DMS53 (cell line): ENCODE measurements at regions not wholly inside any gene's neighbourhood (a gene's known extent, or its start where the extent isn't known, plus 50 kb on each side); places are given as distances from the start of the nearest gene placed in this dataset.

Source experiments
- DNase-seq: peaks from one replicate; lab custom pipeline; 2025; lab: John Stamatoyannopoulos, UW

GRCh38 chr15:98144388-98144787 is 183.9 kb downstream of the ARRDC4 start:
- no peak for DNase-seq

GRCh38 chr15:98146031-98146820 is 185.7 kb downstream of the ARRDC4 start:
- no peak for DNase-seq

DNA sequence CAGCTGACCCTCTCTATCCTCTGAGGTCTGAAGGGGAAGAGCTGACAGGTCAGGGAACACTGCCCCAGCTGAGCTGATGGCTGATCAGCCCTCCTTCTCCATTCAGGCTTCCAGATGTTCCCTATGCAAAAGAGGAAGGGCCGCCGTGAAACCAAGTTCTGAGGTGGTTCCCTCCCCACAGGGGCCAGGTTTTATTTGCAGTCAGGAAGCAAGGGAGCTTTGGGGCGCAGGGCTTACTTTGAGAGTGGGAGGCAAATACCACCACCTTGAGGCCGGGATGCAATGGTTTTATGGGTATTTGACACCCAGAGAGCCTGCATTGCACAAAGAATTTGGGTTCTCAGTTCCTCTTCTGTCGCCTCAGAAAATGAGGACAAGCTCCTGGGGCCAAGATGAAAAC is 186.9 kb downstream of the ARRDC4 start:
- DNase-seq: no peak

DNA sequence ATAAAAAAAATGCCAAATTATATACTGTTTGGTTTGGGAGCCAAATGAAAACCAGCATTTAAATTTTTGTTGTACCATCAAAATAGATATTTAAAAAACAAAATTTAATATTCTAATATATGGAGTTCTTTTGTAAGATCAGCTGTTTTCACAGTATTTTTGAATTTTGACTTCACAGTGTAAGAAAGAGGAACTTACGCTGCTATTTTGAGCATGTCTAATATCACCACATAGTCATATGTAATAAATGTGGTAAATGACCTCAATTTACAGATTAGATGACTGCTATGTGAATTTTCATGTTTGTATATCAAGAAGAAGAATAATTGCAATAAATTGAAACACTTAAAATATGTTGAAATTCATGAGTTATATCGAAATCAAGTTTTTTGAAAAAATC is 189.6 kb downstream of the ARRDC4 start:
- DNase-seq: no peak

DNA sequence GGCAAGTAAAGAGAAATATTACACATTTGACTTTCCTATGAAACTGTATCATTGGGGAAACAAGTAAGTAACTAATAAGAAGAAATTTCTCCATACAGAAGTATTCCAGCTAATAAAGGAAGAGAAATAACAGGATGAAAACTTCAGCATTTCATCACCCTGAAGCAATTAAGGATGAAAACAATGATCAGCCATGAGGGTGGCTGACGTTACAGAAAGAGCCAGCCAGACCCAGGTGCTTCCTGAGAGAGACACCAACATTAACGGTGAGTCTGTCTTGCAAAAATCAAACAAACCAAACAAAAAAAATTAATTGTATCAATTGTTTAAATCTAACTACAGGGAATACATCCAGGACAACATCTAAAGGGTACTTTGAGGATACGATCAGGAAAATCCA is 190.0 kb downstream of the ARRDC4 start:
- DNase-seq: no peak

DNA sequence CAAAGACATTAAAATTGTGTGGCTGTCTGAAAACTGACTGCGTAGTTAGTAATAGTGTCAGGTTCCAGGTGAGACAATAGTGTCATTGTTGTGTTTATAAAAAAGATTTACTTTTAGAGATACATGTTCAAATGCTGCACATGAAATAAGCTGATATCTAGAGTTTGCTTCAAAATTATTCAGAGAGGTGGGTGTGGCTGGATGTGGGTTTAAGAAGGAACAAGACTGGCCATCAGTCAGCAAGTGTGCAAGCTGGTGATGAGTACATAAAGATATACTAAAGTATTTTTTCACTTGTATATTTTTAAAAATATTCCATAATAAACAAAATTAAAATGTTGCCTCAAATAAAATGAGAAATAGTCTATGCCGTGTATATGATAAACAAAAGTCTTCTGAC is 190.6 kb downstream of the ARRDC4 start:
- no peak for DNase-seq

DNA sequence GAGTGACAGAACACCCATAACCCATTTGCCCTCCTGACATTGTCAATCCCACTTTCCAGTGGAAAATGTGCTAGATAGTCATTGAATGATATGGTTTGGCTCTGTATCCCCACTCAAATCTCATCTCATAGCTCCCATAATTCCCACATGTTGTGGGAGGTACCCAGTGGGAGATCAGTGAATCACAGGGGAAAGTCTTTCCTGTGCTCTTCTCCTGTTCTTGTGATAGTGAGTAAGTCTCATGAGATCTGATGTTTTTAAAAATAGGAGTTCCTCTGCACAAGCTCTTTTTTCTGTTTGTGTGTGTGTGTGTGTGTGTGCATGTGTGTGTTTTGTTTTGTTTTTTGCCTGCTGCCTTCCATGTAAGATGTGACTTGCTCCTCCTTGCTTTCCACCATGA is 191.7 kb downstream of the ARRDC4 start:
- DNase-seq: no peak

- DNase-seq: no peak
Measured at GRCh38 chr15:98154863-98155262, 194.4 kb downstream of the ARRDC4 start.

DNA sequence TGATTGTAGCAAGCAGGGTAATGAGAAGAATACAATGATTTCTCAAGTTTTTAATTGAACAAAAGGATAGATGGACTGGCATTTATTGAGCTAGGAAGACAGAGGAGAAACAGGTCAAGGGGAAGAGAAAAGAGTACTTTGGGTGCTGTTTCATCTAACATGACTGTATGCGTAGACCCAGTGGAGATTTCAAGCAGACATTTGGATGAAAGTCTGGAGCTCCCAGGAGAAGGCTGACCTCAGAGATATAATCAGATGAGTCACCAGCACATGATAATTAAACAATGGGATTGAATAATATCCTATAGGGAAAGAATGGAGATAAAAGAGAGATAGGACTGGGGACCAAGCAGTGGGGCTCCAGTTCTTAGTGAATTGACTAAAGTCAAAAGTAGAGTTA is 194.9 kb downstream of the ARRDC4 start:
- no peak for DNase-seq

DNA sequence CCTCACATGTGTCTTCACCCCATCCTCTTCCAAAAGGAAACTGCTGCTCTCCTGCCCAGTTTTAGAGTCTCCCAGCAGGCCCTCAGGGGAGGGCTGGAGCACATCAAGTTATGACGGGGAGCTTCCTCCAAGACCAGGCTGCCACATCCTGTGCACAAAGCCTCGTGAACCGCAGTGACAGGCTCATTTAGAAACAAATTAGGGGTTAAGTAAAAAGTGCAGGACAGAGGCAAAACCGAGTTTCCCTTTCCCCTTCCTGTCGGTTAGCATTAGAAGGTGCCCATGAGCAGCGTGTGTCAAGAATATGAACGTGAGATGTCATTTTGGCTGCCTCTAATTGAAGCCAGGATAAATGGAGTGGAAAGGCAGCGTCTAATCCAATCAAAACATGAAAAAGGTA is 199.7 kb downstream of the ARRDC4 start:
- DNase-seq: no peak

DNA sequence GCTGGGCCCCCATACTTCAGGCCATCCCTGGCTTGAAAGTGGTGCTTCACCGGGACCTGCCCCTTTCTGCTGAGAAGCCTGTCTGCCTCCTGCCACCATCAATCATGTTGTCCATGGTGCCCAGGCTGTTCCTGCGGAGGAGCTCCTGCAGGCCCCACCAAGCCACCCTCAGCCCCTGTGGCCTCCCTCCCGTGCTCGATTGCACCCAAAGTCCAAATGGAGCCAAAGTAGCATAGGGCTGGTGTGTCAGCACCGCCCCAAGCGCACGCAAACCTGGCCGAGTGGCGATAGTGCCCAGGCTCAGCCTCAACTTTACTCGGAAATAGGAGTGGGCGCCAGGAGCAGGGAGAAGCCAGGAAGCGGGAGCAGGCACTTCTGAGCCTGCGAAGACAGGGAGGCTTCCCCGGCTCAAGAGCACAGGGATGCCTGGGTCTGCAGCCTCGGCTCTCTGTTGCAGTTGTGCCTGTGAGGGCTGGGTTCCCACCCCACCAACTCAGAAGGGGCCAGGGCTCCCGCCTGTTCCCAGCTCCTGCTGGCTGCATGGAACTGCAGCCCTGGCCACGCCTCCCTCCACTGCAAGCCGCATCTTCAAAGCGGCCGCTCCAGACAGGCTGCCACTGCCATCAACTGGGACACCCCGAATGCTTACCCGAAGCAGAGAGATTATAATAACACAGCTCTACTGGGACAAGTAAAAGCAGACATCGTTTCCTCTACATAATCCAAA is 203.0 kb downstream of the ARRDC4 start:
- no peak for DNase-seq

DNA sequence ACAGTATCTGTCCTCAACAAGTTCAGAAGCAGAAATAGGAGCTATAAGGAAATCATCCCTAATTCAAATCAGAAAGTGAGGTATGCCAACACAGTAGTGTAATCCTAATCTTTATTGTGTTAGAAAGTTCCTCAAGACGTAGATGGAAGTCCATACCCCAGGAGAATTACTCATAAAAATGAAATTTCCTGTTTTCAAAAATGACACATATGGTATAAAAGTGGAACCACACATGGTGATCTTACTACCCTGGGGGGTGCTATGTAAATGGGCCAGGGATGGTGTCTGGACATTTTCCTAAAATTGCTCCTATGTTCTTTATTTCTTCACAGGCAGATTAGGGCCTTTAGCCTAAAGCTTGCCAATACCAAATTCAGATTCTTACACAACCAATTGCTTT is 204.1 kb downstream of the ARRDC4 start:
- no peak for DNase-seq

DNA sequence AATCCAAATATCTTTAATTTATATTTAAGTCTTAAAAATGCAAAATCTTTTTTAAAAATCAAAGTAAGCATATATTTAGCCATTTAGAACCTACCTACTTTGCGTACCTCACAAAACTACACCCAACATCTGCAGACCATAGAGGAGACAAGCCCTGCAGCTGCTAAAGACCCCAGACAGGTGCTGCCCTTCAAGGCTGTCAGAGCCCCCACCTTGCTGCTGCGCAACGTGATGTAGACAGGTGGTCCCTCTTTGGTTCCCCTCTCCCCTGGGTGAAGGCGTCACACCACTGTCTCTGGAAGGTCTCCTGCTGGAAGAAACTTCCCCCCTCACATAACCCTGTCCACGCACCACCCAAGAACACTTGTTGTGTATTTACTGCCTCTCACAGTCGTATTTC is 204.5 kb downstream of the ARRDC4 start:
- DNase-seq: no peak

DNA sequence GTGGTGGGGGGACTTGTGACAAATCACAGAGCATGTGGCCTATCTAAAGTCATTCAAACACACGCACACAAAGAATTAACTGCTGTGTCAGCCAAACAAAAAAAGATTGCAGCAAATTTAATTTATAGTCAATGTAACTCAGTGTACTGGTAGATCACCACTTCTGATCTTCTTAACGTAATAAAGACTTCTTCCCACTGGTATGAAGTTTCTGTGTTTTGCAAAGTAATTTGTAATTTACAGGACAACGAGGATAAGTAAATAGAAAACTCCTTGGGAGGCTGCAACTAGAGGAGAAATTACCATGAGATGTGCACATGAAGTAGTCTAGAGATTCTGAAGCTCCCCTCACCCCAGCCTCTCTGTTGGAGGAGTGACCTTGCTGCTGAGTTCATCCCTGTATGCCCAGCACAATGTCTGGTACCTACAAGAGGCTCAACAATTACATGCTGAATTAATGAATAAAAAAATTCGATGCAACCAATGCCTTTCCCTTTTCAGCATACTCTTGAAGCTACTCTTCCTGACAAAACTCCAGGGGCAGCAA is 207.3 kb downstream of the ARRDC4 start:
- DNase-seq: no peak

GRCh38 chr15:98169551-98169950 is 209.0 kb downstream of the ARRDC4 start:
- no peak for DNase-seq

DNA sequence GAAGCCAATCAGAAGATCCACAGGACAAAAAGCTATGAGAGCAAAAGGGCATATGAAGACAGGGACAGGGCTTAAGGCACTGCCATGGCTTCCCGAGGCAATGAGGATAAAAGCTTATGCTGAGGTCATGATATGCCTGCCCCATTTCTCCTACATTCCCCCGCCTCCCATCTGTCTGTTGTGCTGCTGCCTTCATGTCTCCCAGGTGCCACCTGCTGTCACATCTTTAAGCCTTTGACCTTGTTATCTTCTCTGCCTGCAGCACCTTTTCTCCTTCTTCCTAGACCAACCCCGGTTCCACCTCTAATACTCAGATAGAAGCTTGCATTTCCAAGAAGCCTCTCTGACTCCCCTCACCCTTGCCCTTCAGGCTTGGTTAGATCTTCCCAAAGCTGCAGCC is 213.8 kb downstream of the ARRDC4 start:
- no peak for DNase-seq

- no peak for DNase-seq
Measured at GRCh38 chr15:98174841-98175240, 214.3 kb downstream of the ARRDC4 start.

DNA sequence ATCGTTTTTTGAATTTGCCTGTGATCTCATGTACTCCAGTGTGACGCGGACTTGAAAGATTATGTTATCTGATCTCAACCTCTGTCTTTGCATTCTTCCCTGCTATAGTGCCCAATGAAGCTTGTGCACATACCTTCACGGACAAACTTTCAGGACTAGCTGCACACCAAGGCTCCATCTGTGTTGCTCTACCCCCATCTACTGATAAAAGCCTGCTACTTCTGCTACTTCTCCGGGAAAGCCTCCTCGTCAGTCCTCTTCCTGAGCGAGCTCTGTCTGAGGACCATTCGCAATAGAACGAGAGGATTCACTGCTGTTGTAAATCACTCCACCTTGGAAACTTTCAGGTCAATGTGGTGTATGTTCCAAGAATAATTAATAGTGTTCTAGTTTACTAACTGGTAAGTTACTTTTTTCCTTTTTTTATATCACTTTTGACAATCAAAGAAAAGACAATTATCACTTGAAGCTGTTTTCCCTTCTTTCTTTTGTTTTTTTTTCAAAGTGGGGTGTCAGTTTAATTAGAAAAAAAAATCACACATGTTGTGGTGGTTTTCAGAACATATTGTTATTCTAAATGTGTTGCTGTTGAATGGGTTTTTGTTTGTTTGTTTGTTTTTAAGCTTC is 217.6 kb downstream of the ARRDC4 start:
- DNase-seq: peak; percentile 56

GRCh38 chr15:98178861-98179260 is 218.4 kb downstream of the ARRDC4 start:
- DNase-seq: no peak

DNA sequence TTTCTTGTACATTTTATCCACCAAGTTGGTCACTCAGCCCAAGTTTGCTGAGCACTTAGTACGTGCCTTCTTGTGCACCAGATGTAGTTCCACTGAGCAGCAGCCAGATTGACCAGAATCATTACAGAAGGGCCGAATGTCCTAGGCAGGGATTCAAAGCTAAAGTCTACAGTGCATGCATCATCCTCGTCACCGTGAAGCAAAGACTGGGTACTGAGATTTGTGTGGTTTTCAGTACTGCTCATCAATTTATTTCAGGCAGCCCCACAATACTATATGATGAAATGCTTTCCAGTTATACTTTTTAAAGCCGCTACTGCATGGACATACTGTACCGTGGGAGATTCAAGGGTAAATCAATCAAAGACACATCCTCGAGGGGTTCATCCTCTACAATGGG is 227.0 kb downstream of the ARRDC4 start:
- no peak for DNase-seq

GRCh38 chr15:98190914-98191313 is 230.4 kb downstream of the ARRDC4 start:
- no peak for DNase-seq

- no peak for DNase-seq
Measured at GRCh38 chr15:98195796-98196195, 235.3 kb downstream of the ARRDC4 start.

DNA sequence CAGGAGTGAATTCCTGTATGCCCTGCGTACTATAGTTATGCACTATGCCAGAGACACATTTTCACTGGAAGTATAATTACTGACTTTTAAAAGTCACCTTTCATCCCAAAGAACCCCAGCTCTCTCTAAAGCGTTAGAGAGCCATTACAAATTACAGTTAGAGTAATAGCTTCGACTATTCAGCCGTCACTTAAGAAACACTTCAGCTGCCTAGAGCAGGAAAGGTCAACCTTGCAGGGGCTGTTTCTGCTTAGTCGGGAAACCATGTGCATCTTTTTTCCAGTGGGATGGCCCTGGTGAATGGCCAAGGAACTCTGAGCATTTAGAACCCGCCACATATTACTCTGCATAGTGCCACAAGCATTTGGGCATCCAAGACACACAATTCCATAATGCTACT is 235.9 kb downstream of the ARRDC4 start:
- no peak for DNase-seq
